ENCODE measurements at regions not wholly inside any gene's neighbourhood (a gene's known extent, or its start where the extent isn't known, plus 50 kb on each side); places are given as distances from the start of the nearest gene placed in this dataset.

DNA sequence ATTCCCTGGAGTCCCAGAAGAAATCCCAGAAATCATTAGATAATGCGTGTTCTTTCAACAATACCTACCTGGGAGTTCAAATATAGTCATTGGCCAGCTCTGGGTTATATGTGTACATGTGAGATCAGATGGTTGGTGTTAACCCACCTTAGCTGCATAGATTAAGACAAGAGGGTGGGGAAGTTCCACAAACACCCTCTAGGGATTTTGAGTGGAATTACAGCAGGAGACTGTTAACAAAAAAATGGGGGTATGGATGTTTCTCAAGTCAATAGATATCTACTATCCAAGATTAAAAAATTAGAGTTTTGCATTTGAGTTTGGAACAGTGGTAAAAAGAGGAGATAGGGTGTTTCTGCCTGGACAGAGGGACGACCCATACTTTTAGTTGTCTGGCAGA is 282.5 kb upstream of the CNTN3 start:
- Histone ChIP-seq H3K27me3 (replicated peaks; ENCODE audit: insufficient read depth, low read length) (no peaks in the 10 kb centered on the region), H3K9me2 (replicated peaks; ENCODE audit: insufficient read depth, low read length) (no peaks in the 10 kb centered on the region), H3K27ac (ENCODE audit: low read length) (no peak overlapping the region), H3K79me2 (ENCODE audit: low read length) (no peaks in the 10 kb centered on the region), H3K4me2 (ENCODE audit: low read depth, low read length) (no peak overlapping the region), H3K9ac (ENCODE audit: low read length) (no peak overlapping the region), H3K9me3 (replicated peaks; ENCODE audit: insufficient read depth, low read length) (no peaks in the 10 kb centered on the region), H3F3A (ENCODE audit: insufficient read depth, low read length) (no peaks in the 10 kb centered on the region), H3K4me3 (ENCODE audit: low read length) (no peak overlapping the region), H3K36me3 (replicated peaks; ENCODE audit: insufficient read depth, low read length) (no peaks in the 10 kb centered on the region), H4K20me1 (ENCODE audit: insufficient read depth, low read length) (no peaks in the 10 kb centered on the region), H2AFZ (ENCODE audit: low read length) (no peak overlapping the region), H3K4me1 (ENCODE audit: low read length) (no peaks in the 10 kb centered on the region)
- TF ChIP-seq, protein P1, sequence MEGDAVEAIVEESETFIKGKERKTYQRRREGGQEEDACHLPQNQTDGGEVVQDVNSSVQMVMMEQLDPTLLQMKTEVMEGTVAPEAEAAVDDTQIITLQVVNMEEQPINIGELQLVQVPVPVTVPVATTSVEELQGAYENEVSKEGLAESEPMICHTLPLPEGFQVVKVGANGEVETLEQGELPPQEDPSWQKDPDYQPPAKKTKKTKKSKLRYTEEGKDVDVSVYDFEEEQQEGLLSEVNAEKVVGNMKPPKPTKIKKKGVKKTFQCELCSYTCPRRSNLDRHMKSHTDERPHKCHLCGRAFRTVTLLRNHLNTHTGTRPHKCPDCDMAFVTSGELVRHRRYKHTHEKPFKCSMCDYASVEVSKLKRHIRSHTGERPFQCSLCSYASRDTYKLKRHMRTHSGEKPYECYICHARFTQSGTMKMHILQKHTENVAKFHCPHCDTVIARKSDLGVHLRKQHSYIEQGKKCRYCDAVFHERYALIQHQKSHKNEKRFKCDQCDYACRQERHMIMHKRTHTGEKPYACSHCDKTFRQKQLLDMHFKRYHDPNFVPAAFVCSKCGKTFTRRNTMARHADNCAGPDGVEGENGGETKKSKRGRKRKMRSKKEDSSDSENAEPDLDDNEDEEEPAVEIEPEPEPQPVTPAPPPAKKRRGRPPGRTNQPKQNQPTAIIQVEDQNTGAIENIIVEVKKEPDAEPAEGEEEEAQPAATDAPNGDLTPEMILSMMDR (IDR thresholded peaks at IDR 0.05; ENCODE audit: low read length): peak; percentile 33
- no peak for TF ChIP-seq EZH2 (optimal IDR thresholded peaks at IDR 0.05; ENCODE audit: low read depth, low read length)
- DNase-seq: no peak

DNA sequence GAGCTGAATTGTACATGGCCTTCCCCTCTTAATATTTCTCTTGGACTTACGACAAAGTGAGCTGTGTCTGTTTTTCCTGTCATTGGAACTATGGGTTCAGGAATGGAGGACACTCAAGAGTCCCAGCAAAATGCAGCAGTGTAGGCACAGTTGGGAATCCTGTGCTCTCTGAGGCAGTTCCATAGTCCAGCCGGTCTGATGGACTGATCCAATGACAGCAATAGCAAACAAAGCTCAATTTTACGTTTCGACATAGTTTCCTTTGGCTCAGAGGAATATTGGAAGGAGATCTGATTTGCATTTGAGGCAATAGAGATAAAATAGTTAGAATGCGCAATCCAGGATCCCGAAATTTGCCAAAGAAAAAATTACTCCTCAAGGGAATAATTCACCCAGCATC is 276.9 kb upstream of the CNTN3 start:
- Histone ChIP-seq H3K4me1 (ENCODE audit: low read length) (no peaks in the 10 kb centered on the region), H3K36me3 (replicated peaks; ENCODE audit: insufficient read depth, low read length) (no peaks in the 10 kb centered on the region), H3K27me3 (replicated peaks; ENCODE audit: insufficient read depth, low read length) (no peaks in the 10 kb centered on the region), H3K4me3 (ENCODE audit: low read length) (no peak overlapping the region), H3K9me3 (replicated peaks; ENCODE audit: insufficient read depth, low read length) (no peaks in the 10 kb centered on the region), H3K9ac (ENCODE audit: low read length) (no peak overlapping the region), H4K20me1 (ENCODE audit: insufficient read depth, low read length) (no peaks in the 10 kb centered on the region), H3K9me2 (replicated peaks; ENCODE audit: insufficient read depth, low read length) (no peaks in the 10 kb centered on the region), H3K4me2 (ENCODE audit: low read depth, low read length) (no peak overlapping the region), H3K27ac (ENCODE audit: low read length) (no peak overlapping the region), H3F3A (ENCODE audit: insufficient read depth, low read length) (no peaks in the 10 kb centered on the region), H3K79me2 (ENCODE audit: low read length) (no peaks in the 10 kb centered on the region), H2AFZ (ENCODE audit: low read length) (no peak overlapping the region)
- TF ChIP-seq, protein P1 (IDR thresholded peaks at IDR 0.05; ENCODE audit: low read length): no peak
- TF ChIP-seq EZH2 (optimal IDR thresholded peaks at IDR 0.05; ENCODE audit: low read depth, low read length): no peak
- DNase-seq: no peak

DNA sequence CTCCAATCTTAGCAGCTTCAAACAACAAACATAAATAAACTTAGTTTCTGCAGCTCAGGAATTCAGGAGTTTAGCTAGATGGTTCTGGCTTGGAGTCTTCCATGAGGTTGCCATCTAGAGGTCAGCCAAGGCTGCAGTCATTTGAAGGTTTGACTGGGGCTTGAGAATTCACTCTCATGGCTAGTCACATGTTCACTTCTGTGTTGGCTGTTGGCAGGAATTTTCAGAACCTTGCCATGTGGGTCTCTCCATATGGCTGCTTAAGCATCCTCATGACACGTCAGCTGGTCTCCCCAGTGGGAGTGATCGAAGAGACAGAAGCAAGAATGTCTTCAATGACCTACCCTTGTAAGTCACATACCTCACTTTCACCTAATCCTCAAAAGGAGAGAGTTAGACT is 269.2 kb upstream of the CNTN3 start:
- H3K9ac ChIP-seq (ENCODE audit: low read length): no peak overlapping the region
- peak; percentile 32 for DNase-seq

More for the DNA sequence above, 269.2 kb upstream of the CNTN3 start:
- no peaks in the 10 kb centered on the region for H3K27me3 ChIP-seq (replicated peaks; ENCODE audit: insufficient read depth, low read length)
- H3K9me3 ChIP-seq (replicated peaks; ENCODE audit: insufficient read depth, low read length): no peaks in the 10 kb centered on the region
- no peaks in the 10 kb centered on the region for H3K36me3 ChIP-seq (replicated peaks; ENCODE audit: insufficient read depth, low read length)
- no peaks in the 10 kb centered on the region for H3K79me2 ChIP-seq (ENCODE audit: low read length)
- H3K27ac ChIP-seq (ENCODE audit: low read length): no peak overlapping the region
- no peak overlapping the region for H3K4me3 ChIP-seq (ENCODE audit: low read length)
- TF ChIP-seq, protein P1 (IDR thresholded peaks at IDR 0.05; ENCODE audit: low read length): peak; percentile 54
- no peak for TF ChIP-seq EZH2phosphoT487 (IDR thresholded peaks at IDR 0.05; ENCODE audit: low read length)
- H3K4me2 ChIP-seq (ENCODE audit: low read depth, low read length): no peak overlapping the region
- H2AFZ ChIP-seq (ENCODE audit: low read length): no peak overlapping the region
- H3K4me1 ChIP-seq (ENCODE audit: low read length): no peaks in the 10 kb centered on the region
- no peaks in the 10 kb centered on the region for H3F3A ChIP-seq (ENCODE audit: insufficient read depth, low read length)
- no peaks in the 10 kb centered on the region for H4K20me1 ChIP-seq (ENCODE audit: insufficient read depth, low read length)
- H3K9me2 ChIP-seq (replicated peaks; ENCODE audit: insufficient read depth, low read length): no peaks in the 10 kb centered on the region

All from MM.1S (cell line).